Epithelial cell of proximal tubule (primary cell): ENCODE measurements at regions not wholly inside any gene's neighbourhood (a gene's known extent, or its start where the extent isn't known, plus 50 kb on each side); places are given as distances from the start of the nearest gene placed in this dataset.

Experiments used
- DNase-seq: peaks from one replicate; pipeline ENCODE4 v3.0.0-alpha.2; 2011; ENCODE audit warnings: low read depth
- H3K4me3 ChIP-seq: 2 replicates; pipeline ENCODE4 v1.5.1; 2011; ENCODE audit warnings: low read depth, mild to moderate bottlenecking, low read length
- CTCF ChIP-seq: conservative IDR thresholded peaks from 2 replicates; pipeline ENCODE4 v1.5.1; 2012; ENCODE audit warnings: low read depth, mild to moderate bottlenecking, low read length

DNA sequence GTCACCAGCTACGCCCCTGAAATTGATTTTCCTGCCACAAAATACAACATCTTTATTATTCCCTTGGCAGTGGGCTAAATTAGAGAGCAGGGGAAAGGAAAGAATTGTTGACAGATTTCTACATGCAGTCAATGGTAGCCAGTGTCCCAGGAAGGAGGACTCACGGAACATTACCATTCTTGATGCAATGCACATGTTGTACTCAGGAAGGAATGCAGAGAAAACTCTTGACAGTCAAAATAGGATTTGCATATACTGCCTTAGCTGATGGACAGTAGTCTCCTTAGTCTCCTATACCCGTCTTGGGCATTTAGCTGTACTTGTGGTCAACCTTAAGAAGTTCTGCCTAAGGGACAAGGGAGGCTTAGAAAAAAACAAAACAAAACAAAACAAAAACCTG, 158.0 kb upstream of the GYPA start:
- no peak for DNase-seq
- TF ChIP-seq CTCF: no peak
- H3K4me3 ChIP-seq: no peak overlapping the region

DNA sequence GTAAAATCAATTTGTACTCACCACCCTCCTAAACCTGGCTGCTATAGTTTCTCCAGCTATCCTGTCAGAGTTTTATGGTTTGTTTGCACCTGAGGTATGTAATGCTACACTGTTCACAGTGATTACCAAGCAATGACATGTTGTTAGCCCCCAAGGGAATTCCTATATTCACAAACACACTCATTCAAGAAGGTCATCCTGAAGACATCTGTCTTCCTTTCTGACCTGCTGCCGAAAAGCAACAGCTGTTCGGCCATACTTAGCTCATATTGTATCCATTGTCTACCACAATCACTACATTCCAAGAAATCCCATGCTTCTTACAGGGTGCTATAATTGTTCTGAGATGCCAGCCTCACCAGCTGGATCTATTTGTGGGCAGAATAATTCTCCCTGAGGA, 160.1 kb upstream of the GYPA start:
- DNase-seq: no peak
- TF ChIP-seq CTCF: no peak
- no peak overlapping the region for H3K4me3 ChIP-seq

DNA sequence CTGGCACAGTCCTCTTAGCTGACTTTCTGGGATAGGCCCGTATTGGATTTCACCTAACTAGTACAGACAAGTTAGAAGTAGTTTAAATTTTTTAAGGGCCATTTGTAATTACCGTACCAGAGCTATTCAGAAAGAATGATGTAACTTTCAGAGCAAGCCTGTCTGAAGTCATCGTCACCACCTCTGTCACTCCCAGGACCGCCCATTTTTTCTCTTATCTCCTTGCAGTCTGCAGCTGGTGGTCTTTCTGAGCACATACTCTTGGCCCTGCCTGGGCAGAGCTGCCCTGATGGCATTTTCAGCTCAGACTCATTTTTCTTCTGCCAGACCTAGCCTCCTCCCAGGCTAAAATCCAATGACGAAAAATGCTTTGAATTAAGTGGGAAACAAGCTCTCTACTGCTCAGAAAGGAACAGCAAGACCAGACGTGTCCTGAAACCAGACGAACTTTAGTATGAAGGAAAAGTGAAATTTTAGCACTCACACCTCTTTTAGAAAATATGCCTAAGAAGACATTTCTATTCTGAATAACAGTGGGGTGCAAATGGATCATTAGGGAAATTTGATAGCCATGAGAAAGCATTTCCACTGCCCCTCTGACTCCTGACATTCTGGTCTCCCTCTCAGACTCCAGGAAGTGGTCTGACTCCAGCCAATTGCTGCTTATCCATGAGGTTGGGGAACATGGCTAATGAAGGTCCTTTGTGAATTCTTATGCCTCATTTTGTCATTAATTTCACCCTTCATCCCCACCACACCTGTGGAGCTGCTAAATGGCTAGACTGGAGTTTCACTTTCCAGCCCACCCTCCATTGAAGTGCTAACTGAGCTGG, 162.4 kb upstream of the GYPA start:
- DNase-seq: no peak
- no peak overlapping the region for H3K4me3 ChIP-seq
- no peak for TF ChIP-seq CTCF

DNA sequence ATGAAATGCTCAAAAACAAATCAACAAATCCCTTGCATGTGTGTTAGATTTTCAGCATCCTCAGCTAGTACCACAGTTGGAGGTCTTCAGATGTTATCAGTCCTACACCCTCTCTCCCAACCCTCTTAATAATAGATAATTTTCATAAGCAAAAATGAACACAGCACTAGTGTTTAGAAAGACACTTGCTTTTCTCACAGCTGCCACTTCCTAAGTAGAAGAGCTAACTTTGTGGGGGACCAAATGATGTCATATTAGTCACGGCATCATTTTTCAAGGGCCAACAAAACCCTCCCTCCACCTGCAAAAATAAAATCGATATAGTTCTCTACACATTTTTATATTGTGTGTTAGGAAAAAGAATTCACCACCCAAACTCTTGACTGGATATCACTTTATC, 163.5 kb upstream of the GYPA start:
- H3K4me3 ChIP-seq: no peak overlapping the region
- DNase-seq: no peak
- TF ChIP-seq CTCF: no peak

GRCh38 chr4:144310535-144310934, 170.0 kb upstream of the GYPA start:
- no peak overlapping the region for H3K4me3 ChIP-seq
- no peak for TF ChIP-seq CTCF

GRCh38 chr4:144313370-144313769, 172.9 kb upstream of the GYPA start:
- H3K4me3 ChIP-seq: no peak overlapping the region
- no peak for TF ChIP-seq CTCF
- DNase-seq: no peak

More at GRCh38 chr4:144310535-144310934, 170.0 kb upstream of the GYPA start:
- DNase-seq: no peak

- no peak for DNase-seq
- no peak for TF ChIP-seq CTCF
- no peak overlapping the region for H3K4me3 ChIP-seq
Observed at GRCh38 chr4:144316869-144317268, 176.4 kb upstream of the GYPA start.
